Upper lobe of left lung (tissue), 6 donors: ENCODE measurements at regions not wholly inside any gene's neighbourhood (a gene's known extent, or its start where the extent isn't known, plus 50 kb on each side); places are given as distances from the start of the nearest gene placed in this dataset.
"Not testable (repeated sequence)": the region's sequence is repeated elsewhere in the genome, so short reads cannot be mapped to it uniquely, and the experiment has no call there.

Source experiments
- ATAC-seq, 2 donors: fragments of 200-7000 bp; cut with Tn5 transposase; one replicate each; pipeline ENCODE4 v1.9.1; 2022; ENCODE audit warnings: mild to moderate bottlenecking in 2 of 2, moderate library complexity in 2 of 2; ENCODE audit not compliant: low FRiP score in 2 of 2
- DNase-seq, 2 donors: peaks; one replicate each; pipeline ENCODE4 v3.0.0-alpha.2; 2019 to 2020
- H3K27ac ChIP-seq, 4 donors: fragments of 200-600 bp; sonication (generic); one replicate each; pipeline ENCODE4 v1.5.1; 2016 to 2019
- H3K27me3 ChIP-seq, 4 donors: fragments of 200-600 bp; sonication (generic); one replicate each; pipeline ENCODE4 v1.5.1; 2017 to 2019
- H3K36me3 ChIP-seq, 4 donors: fragments of 200-600 bp; sonication (generic); one replicate each; pipeline ENCODE4 v1.5.1; 2016 to 2019
- H3K4me1 ChIP-seq, 4 donors: fragments of 200-600 bp; sonication (generic); one replicate each; pipeline ENCODE4 v1.5.1; 2018 to 2019
- H3K4me3 ChIP-seq, 4 donors: fragments of 200-600 bp; sonication (generic); one replicate each; pipeline ENCODE4 v1.5.1; 2017 to 2019; ENCODE audit warnings: mild to moderate bottlenecking in 2 of 4, moderate library complexity in 1 of 4
- H3K9me3 ChIP-seq, 4 donors: fragments of 200-600 bp; sonication (generic); one replicate each; pipeline ENCODE4 v1.5.1; 2018 to 2019
- CTCF ChIP-seq, 6 experiments: fragments of 450-650 bp in 4 of 6; fragments of 200-600 bp in 2 of 6; sonication (generic) in 2 of 6; IDR thresholded peaks; one replicate each; pipeline ENCODE4 v1.5.1; 2016 to 2019; ENCODE audit warnings: antibody characterized with exemption in 6 of 6
- EP300 ChIP-seq, 4 donors: sonication (generic); formaldehyde crosslinking; IDR thresholded peaks; one replicate each; pipeline ENCODE4 v1.5.1; 2017; ENCODE audit warnings: antibody characterized with exemption in 4 of 4, control low read depth in 2 of 4
- POLR2A ChIP-seq, 4 donors: fragments of 450-650 bp; IDR thresholded peaks; one replicate each; pipeline ENCODE4 v1.5.1; 2016 to 2017; ENCODE audit warnings: antibody characterized with exemption in 4 of 4, mild to moderate bottlenecking in 2 of 4
- POLR2AphosphoS5 ChIP-seq, 2 donors: sonication (generic); formaldehyde crosslinking; IDR thresholded peaks; one replicate each; pipeline ENCODE4 v1.5.1; 2017; ENCODE audit warnings: antibody characterized with exemption in 2 of 2
- WGBS, 2 donors: methylation state at CpG; one replicate each; pipeline ENCODE4 v1.1.5; 2017 to 2018; 5-methylcytosine and 5-hydroxymethylcytosine counted together
- donor health status: DM: no; HTN: no; CAD: no; lungs with moderate emphysema.
- donor health status: DM: no; HTN: yes; CAD: no; lungs with severe emphysema.

GRCh38 chr7:77484785-77485184 lies 52.3 kb upstream of the PTPN12 start:
- Histone ChIP-seq H3K4me1 (peaks cover 0 to 10% (median 3%) of the 10 kb centered on the region in 4 donors), H3K9me3 (no peaks in the 10 kb centered on the region), H3K36me3 (no peaks in the 10 kb centered on the region), H3K27ac (no peak overlapping the region), H3K4me3 (no peak overlapping the region), H3K27me3 (no peaks in the 10 kb centered on the region)
- TF ChIP-seq CTCF (IDR thresholded peaks at IDR 0.05) = no peak
- no peak for TF ChIP-seq POLR2A (IDR thresholded peaks at IDR 0.05)
- no peak for TF ChIP-seq EP300 (IDR thresholded peaks at IDR 0.05)
- TF ChIP-seq POLR2AphosphoS5 (IDR thresholded peaks at IDR 0.05) = no peak
- ATAC-seq = no peak
- whole genome bisulfite sequencing, 2 donors = 81 to 90% methylated on average over 7 of the region's 7 CpGs
- DNase-seq = no peak

GRCh38 chr7:77482015-77482414 lies 55.1 kb upstream of the PTPN12 start:
- Histone ChIP-seq H3K4me1 (peaks cover 0 to 15% (median 9%) of the 10 kb centered on the region in 4 donors), H3K4me3 (no peak overlapping the region), H3K27me3 (no peaks in the 10 kb centered on the region), H3K27ac (peak overlapping the region in 1 of 4 donors; percentile 70), H3K36me3 (no peaks in the 10 kb centered on the region), H3K9me3 (no peaks in the 10 kb centered on the region)
- DNase-seq (peak in 1 of 2 donors; percentile 78), ATAC-seq (peak; percentile 51 to 74)
- TF ChIP-seq POLR2A (IDR thresholded peaks at IDR 0.05) (no peak), POLR2AphosphoS5 (IDR thresholded peaks at IDR 0.05) (peak in 1 of 2 donors; percentile 49), CTCF (IDR thresholded peaks at IDR 0.05) (no peak), EP300 (IDR thresholded peaks at IDR 0.05) (peak in 2 of 4 donors; percentile 25 to 72)
- 38 to 55% methylated on average over 3 of the region's 3 CpGs for WGBS, 2 donors

- ATAC-seq (peak; percentile 8 to 73), DNase-seq (no peak)
- H3K27me3 ChIP-seq = no peaks in the 10 kb centered on the region
- H3K27ac ChIP-seq = peak overlapping the region; percentile 39 to 70 (median 50)
- H3K36me3 ChIP-seq = no peaks in the 10 kb centered on the region
- H3K4me1 ChIP-seq = peaks cover 0 to 15% (median 9%) of the 10 kb centered on the region in 4 donors
- 67 to 81% methylated on average over 2 of the region's 2 CpGs for whole genome bisulfite sequencing, 2 donors
- TF ChIP-seq EP300 (IDR thresholded peaks at IDR 0.05) = no peak
- TF ChIP-seq POLR2AphosphoS5 (IDR thresholded peaks at IDR 0.05) = no peak
- TF ChIP-seq CTCF (IDR thresholded peaks at IDR 0.05) = no peak
- TF ChIP-seq POLR2A (IDR thresholded peaks at IDR 0.05) = no peak
- no peak overlapping the region for H3K4me3 ChIP-seq
- H3K9me3 ChIP-seq = no peaks in the 10 kb centered on the region
These were observed 55.5 kb upstream of the PTPN12 start for GRCh38 chr7:77481615-77482014.

- peaks cover 0 to 17% (median 9%) of the 10 kb centered on the region in 4 donors for H3K4me1 ChIP-seq
- H3K36me3 ChIP-seq, H3K9me3 ChIP-seq, H3K27me3 ChIP-seq, ATAC-seq, H3K4me3 ChIP-seq, DNase-seq: not testable (repeated sequence)
- H3K27ac ChIP-seq = peak overlapping the region in 2 of 4 donors; percentile 21 to 33
- WGBS, 2 donors = 81 to 84% methylated on average over 4 of the region's 4 CpGs
These were observed 56.9 kb upstream of the PTPN12 start for GRCh38 chr7:77480102-77480627.

- ATAC-seq (no peak), DNase-seq (no peak)
- Histone ChIP-seq H3K4me3 (no peak overlapping the region), H3K9me3 (no peaks in the 10 kb centered on the region), H3K4me1 (peaks cover 0 to 20% (median 10%) of the 10 kb centered on the region in 4 donors), H3K27me3 (no peaks in the 10 kb centered on the region), H3K27ac (peak overlapping the region in 2 of 4 donors; percentile 21 to 33), H3K36me3 (no peaks in the 10 kb centered on the region)
- TF ChIP-seq POLR2A (IDR thresholded peaks at IDR 0.05) (no peak), POLR2AphosphoS5 (IDR thresholded peaks at IDR 0.05) (no peak), CTCF (IDR thresholded peaks at IDR 0.05) (no peak), EP300 (IDR thresholded peaks at IDR 0.05) (no peak)
- 68 to 77% methylated on average over 3 of the region's 3 CpGs for WGBS, 2 donors
These were observed 57.5 kb upstream of the PTPN12 start for GRCh38 chr7:77479536-77480088.
